ENCODE measurements at regions not wholly inside any gene's neighbourhood (a gene's known extent, or its start where the extent isn't known, plus 50 kb on each side); places are given as distances from the start of the nearest gene placed in this dataset.

DNA sequence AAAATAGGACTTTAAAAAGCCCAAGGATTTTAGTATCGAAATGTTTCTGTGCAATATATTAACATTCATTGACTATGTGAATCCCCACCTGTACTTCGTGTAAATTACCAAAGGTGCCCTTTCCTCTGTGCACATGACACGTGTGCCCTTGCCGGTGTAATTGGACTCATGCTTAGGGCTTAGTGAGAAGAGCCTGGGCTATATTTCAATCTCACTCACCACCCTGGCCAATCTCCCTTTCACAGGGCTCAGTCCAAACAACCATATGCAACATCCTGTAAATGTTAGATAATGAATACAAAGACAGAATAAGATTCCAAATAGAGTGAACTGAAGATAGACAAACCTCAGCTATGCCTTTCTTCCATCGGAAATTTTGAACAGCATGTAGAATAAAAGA is 564.3 kb downstream of the USP25 start:
- TF ChIP-seq CTCF (IDR thresholded peaks at IDR 0.05) (no peak), POLR2A (IDR thresholded peaks at IDR 0.05) (no peak), POLR2AphosphoS5 (IDR thresholded peaks at IDR 0.05) (no peak)

Measured in prostate gland (tissue), 2 donors.